Cardiac fibroblast (primary cell): ENCODE measurements at regions not wholly inside any gene's neighbourhood (a gene's known extent, or its start where the extent isn't known, plus 50 kb on each side); places are given as distances from the start of the nearest gene placed in this dataset.

Experiments
- DNase-seq, 2 donors: peaks; one replicate each; pipeline versions ENCODE4 v3.0.0 to v3.0.0-alpha.2; 2010; ENCODE audit warnings: low read depth in 2 of 2
- H3K4me3 ChIP-seq, 2 donors: replicated peaks in 1 of 2; 1 replicate in 1 of 2; 2 replicates in 1 of 2; pipeline ENCODE4 v1.5.1; 2011; ENCODE audit warnings: low read depth in 2 of 2, low read length in 2 of 2, mild to moderate bottlenecking in 2 of 2, moderate library complexity in 1 of 2
- TF ChIP-seq, protein P1 (sequence below): IDR thresholded peaks from one replicate; pipeline ENCODE4 v1.5.1; 2011; ENCODE audit warnings: low read depth, mild to moderate bottlenecking, low read length, inconsistent platforms

DNA sequence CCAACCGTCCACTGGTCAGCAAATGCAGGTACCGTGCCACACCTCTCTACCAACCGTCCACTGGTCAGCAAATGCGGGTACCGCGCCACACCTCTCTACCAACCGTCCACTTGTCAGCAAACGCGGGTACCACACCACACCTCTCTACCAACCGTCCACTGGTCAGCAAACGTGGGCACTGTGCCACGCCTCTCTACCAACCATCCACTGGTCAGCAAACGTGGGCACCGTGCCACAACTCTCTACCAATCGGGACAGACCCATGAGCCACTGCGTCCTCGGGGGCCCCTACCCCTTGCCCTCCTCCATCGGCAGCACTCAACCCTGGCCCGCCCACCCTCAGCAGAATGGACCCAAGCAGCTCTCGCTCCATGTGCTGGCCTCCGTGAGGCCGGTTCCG, 226.4 kb upstream of the SALL3 start:
- no peak overlapping the region for H3K4me3 ChIP-seq
- TF ChIP-seq, protein P1, sequence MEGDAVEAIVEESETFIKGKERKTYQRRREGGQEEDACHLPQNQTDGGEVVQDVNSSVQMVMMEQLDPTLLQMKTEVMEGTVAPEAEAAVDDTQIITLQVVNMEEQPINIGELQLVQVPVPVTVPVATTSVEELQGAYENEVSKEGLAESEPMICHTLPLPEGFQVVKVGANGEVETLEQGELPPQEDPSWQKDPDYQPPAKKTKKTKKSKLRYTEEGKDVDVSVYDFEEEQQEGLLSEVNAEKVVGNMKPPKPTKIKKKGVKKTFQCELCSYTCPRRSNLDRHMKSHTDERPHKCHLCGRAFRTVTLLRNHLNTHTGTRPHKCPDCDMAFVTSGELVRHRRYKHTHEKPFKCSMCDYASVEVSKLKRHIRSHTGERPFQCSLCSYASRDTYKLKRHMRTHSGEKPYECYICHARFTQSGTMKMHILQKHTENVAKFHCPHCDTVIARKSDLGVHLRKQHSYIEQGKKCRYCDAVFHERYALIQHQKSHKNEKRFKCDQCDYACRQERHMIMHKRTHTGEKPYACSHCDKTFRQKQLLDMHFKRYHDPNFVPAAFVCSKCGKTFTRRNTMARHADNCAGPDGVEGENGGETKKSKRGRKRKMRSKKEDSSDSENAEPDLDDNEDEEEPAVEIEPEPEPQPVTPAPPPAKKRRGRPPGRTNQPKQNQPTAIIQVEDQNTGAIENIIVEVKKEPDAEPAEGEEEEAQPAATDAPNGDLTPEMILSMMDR = no peak
- no peak for DNase-seq

DNA sequence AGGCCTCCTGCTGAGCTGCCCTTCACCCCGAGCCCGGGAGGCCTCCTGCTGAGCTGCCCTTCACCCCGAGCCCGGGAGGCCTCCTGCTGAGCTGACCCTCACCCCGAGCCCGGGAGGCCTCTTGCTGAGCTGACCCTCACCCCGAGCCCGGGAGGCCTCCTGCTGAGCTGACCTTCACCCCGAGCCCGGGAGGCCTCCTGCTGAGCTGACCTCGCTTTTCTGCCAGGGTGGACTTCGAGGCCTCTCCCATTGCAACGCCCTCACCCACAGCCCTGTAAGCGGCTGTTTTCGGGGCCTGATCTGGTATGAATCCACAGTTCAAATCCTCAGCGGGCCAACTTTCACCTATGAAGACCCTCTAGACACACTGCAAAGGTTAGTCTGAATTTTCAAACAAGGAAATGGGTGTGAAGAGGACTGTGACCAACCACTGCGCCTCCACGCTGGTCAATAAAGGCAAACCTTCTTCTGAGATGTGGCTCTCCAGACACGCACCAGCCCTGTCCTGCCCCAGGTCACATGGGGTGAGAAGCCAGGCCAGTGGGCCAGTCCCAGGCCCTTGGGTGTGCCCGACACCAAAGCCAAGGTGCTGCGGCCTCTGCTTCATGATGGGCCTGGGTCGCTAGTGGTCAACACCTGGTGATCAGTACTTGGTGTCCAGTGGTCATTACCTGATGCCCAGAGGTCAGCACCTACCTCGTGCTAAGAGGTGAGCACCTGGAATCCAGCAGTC, 225.1 kb upstream of the SALL3 start:
- no peak overlapping the region for H3K4me3 ChIP-seq
- TF ChIP-seq, protein P1 = no peak
- DNase-seq = no peak

DNA sequence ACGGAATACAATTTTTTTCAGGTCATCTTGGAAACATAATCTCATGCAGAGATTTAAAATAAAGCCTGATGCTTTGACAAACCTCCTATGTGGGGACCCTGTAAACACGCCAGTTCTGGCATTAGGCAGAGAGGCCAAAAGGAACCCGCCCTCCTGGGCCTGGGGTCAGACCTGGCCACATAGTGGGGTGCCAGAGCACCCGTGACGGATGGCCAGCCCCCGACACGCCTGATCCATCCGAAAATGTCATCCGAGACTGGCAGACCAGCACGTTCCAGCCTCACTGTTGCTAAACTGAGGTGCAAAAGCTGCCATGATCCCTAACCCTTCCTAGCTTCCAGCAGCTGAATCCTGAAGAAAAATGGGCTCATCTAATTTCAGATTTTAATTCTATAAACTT, 222.6 kb upstream of the SALL3 start:
- H3K4me3 ChIP-seq = no peak overlapping the region
- DNase-seq = no peak
- TF ChIP-seq, protein P1 = no peak

DNA sequence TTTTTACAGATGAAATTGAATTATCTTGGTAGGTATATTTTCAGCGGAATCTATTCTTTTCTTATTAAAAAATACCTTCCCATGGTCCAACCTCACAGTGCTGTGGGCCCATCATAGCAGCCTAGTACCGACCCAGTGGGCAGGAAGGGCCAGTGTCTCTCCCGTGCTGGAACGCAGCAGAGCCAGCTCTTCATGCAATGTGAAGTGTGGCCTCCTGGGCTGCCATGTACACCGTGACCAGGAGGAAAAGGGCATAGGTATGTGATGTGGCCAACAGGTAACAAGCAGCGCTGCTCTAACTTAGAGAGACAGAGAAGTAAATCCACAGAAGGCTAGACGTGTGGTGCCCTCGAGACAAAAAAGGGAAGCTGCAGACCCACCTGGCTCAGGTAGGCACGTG, 221.1 kb upstream of the SALL3 start:
- no peak for DNase-seq
- TF ChIP-seq, protein P1 = no peak
- H3K4me3 ChIP-seq = no peak overlapping the region

DNA sequence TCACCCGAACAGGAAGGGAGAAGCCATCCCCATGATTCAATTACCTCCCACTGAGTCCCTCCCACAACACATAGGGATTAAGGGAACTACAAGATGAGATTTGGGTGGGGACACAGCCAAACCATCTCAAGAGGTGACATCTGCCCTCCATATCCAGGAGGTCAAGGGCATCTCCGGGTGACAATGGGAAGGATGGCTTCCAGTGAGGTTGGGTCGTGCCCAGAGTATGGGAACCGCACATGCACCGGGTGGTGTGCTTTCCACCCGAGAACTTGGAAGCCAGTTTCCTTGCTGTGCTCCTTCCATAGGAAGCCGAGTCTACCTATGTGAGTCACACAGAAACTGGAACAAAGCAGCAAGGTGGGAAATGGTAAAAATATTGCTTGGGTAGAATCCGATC, 216.9 kb upstream of the SALL3 start:
- TF ChIP-seq, protein P1 = no peak
- no peak for DNase-seq
- no peak overlapping the region for H3K4me3 ChIP-seq

DNA sequence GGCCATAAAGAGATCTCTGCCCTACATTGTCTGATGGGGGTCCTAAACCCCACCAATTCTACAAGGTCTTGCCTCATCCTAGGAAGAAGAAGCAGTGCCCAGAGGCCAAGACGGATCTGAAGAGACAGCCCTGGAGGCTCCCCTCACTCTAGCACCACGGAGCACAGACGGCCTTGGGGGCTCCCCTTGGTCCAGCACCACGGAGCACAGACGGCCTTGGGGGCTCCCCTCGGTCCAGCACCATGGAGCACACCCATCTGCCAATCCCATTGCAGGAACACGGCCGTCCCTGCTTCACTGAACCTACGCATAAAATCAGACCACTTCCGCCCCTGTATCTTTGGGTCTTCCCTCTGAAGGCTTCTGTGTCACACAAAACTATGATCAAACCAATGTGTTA, 215.1 kb upstream of the SALL3 start:
- TF ChIP-seq, protein P1 = no peak
- no peak for DNase-seq
- no peak overlapping the region for H3K4me3 ChIP-seq

DNA sequence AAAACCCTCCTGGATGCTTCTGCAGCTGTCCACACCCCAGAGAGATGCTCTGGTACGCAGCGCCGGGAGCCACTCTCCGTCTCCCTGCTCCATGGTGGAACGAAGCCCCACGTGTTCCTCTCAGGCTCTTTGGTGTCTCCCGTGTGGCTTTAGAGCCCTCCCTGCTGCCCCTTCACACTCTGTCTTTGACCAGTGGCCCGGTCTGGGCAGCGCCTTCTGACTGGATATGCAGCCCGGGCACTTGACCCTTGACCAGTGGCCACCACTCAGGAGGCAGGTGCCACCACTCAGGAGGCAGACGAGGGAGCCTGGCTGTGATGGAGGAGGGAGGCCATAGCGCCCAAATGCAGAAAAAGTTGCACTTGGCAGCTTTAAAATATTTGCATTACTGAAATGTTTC, 214.5 kb upstream of the SALL3 start:
- H3K4me3 ChIP-seq = no peak overlapping the region
- DNase-seq = no peak
- TF ChIP-seq, protein P1 = no peak
